ENCODE measurements at regions not wholly inside any gene's neighbourhood (a gene's known extent, or its start where the extent isn't known, plus 50 kb on each side); places are given as distances from the start of the nearest gene placed in this dataset.

DNA sequence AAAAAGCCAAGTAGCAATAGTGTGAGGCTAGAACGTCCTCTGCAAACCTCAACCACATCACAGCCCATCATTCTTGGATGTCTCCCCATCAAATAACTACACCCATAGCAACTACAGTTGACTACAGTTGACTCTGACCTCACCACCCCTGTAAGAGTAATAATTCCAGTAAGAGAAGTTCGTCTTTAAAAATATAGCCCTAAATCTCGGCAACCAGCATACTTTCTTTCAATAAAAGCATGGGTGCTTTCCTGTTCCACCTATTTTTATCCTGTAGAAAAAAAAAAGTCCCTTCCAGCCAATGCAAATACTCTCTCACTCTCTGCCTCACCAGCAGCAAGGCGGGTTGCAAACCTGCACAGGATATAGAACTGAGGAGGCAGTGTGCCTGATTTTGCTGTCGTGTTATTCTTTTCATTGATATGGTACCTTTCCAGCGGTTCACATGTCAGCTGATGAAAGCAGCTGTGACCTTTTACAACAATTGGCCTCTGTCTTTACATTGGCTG lies 187.5 kb upstream of the NFE2L3 start:
- peaks cover 20% of the 10 kb centered on the region for H3K27me3 ChIP-seq (ENCODE audit: control insufficient read depth, insufficient read depth, low read length)
- no peaks in the 10 kb centered on the region for H3K36me3 ChIP-seq (ENCODE audit: control insufficient read depth, insufficient read depth, low read length)
- no peak overlapping the region for H3K4me3 ChIP-seq (ENCODE audit: low read depth, low read length)
- TF ChIP-seq, protein P1, sequence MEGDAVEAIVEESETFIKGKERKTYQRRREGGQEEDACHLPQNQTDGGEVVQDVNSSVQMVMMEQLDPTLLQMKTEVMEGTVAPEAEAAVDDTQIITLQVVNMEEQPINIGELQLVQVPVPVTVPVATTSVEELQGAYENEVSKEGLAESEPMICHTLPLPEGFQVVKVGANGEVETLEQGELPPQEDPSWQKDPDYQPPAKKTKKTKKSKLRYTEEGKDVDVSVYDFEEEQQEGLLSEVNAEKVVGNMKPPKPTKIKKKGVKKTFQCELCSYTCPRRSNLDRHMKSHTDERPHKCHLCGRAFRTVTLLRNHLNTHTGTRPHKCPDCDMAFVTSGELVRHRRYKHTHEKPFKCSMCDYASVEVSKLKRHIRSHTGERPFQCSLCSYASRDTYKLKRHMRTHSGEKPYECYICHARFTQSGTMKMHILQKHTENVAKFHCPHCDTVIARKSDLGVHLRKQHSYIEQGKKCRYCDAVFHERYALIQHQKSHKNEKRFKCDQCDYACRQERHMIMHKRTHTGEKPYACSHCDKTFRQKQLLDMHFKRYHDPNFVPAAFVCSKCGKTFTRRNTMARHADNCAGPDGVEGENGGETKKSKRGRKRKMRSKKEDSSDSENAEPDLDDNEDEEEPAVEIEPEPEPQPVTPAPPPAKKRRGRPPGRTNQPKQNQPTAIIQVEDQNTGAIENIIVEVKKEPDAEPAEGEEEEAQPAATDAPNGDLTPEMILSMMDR (IDR thresholded peaks at IDR 0.05; ENCODE audit: insufficient read depth, low read length, poor library complexity, severe bottlenecking), result no peak
- no peak for DNase-seq (ENCODE audit: low read depth)

DNA sequence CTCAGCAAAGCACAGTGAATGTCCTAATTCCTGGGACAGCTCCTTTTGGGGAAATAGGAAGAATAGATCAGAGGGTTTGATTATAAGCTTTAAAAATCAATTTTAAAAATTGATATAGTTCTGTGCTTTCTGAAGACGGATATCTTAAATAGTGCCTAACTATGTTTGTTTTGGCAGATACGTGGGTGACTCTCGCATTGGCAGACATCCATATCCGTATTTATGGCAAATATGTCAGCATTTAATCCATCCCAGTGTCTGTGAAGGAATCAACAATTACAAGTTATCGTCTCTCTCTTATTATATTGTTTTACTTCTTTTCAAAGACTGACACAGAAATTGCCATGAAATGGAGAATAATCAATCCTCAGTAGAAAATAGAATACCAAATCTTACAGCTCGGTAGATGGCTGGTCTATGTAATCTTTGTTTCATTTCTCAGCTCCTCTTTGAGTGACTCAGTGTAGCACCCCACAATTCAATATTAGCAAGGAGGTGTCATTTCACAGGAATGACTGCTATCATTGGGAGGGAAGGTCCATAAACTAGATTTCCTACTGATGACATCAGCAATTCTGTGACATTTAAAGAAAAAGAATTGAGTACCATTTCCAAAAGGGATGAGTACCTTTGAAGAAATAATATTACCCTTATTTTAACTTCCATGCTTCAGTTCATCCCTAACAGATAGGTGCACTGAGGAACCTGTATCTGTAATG lies 186.4 kb upstream of the NFE2L3 start:
- DNase-seq (ENCODE audit: low read depth), result no peak
- Histone ChIP-seq H3K4me3 (ENCODE audit: low read depth, low read length) (no peak overlapping the region), H3K36me3 (ENCODE audit: control insufficient read depth, insufficient read depth, low read length) (no peaks in the 10 kb centered on the region), H3K27me3 (ENCODE audit: control insufficient read depth, insufficient read depth, low read length) (peaks cover 20% of the 10 kb centered on the region)
- TF ChIP-seq, protein P1 (IDR thresholded peaks at IDR 0.05; ENCODE audit: insufficient read depth, low read length, poor library complexity, severe bottlenecking), result no peak

DNA sequence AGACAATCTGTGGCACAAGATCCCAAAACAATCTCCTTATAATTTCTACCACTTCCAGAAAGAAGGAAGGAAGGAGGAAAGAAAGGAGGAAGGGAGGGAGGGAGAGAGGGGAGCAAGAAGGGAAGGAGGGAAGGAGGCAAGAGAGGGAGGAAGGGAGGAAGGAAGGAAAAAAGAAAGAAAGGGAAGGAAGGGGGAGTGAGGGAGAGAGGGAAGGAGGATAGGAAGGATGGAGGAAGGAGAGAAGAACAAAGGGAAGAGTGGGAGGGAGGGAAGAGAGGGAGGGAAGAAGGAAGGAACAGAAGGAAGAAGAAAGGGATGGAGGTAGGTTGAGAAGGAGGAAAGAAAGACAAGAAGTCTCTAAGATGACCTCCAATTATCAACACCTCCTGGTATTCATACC lies 185.5 kb upstream of the NFE2L3 start:
- peaks cover 20% of the 10 kb centered on the region for H3K27me3 ChIP-seq (ENCODE audit: control insufficient read depth, insufficient read depth, low read length)

DNA sequence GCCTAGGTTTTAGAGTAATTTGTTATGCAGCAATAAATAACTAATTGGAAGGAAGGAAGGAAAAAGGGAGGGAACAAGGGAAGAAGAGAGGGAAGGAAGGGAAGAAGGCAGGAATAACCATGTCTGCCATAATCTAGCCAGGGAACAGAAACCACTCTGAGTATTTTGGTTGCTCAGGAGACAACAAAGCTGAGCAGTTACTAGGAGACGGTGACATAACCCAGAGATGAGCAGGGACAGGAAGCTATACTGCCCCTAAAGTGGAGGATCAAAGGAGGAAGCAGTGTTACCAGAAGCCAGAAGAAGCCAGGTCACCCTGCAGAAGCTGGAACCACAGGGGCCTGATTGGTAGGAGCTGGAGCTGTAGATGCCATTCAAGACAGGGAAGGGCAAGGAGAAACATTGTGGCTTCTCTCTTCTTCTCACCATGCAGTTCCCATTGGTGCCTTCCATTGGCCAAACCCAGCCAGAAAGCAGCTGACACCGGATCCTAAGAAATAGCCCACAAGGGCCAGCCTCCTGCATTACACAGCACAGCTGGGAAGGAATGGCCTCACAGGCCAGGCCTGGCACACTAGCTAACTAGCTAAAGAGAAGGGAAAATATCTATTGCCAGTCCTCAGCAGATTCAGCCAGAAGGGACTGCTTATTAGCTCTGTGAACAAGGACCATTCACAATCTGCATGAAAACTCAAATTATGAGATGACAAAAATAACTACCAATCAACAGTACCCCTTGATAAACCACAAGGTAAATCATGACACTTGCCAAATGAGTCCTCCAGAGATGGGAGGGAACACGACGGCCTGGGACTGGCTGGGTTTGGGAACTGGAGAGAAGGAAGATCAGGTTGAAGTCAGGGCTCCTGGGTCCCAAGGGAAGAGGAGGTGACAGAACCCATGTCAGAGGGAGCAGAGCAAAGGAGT lies 184.5 kb upstream of the NFE2L3 start:
- Histone ChIP-seq H3K4me3 (ENCODE audit: low read depth, low read length) (no peak overlapping the region), H3K27me3 (ENCODE audit: control insufficient read depth, insufficient read depth, low read length) (peaks cover 18% of the 10 kb centered on the region)
- TF ChIP-seq, protein P1 (IDR thresholded peaks at IDR 0.05; ENCODE audit: insufficient read depth, low read length, poor library complexity, severe bottlenecking), result no peak

More for the DNA sequence above, 185.5 kb upstream of the NFE2L3 start:
- no peaks in the 10 kb centered on the region for H3K36me3 ChIP-seq (ENCODE audit: control insufficient read depth, insufficient read depth, low read length)
- TF ChIP-seq, protein P1 (IDR thresholded peaks at IDR 0.05; ENCODE audit: insufficient read depth, low read length, poor library complexity, severe bottlenecking), result no peak
- DNase-seq (ENCODE audit: low read depth), result no peak
- no peak overlapping the region for H3K4me3 ChIP-seq (ENCODE audit: low read depth, low read length)

DNA sequence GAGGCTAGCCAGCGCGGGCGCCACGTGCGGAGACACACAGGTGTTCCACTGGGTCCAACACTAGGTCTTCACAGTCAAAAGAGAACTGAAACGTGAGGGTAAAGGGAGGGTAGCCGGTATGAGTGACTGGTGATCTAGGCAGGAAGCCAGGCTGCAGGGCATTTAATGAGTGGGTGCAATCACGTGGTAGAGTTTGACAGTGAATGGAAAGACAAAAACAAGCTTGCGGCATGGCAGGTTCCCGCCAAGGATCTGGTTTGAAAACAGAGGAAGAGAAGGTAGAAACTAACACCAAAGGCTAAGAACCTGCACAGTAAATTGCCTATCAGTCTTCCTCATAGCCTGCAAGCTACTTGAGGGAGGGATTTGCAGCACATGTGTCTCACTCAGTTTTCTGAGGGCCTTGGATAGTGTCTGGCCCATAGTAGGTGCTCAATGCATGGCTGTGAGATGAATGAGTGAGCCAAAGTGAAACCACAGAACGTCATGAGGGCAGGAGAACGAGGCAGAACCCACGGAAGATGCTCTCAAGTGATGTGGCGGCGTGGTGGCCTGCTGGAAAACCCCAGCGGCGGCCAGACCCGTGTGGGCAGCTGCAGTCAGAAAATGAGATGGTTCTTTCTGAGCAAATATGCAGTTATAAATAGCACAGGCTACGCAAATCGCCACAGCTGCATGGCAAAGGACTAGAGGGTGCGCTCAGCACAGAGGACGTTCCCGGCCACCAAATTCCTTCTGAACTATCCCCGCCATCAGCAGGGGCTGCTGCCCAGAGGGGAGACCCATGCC lies 183.6 kb upstream of the NFE2L3 start:
- no peaks in the 10 kb centered on the region for H3K36me3 ChIP-seq (ENCODE audit: control insufficient read depth, insufficient read depth, low read length)
- no peak for DNase-seq (ENCODE audit: low read depth)
- TF ChIP-seq, protein P1 (IDR thresholded peaks at IDR 0.05; ENCODE audit: insufficient read depth, low read length, poor library complexity, severe bottlenecking), result no peak
- no peak overlapping the region for H3K4me3 ChIP-seq (ENCODE audit: low read depth, low read length)
- peaks cover 15% of the 10 kb centered on the region for H3K27me3 ChIP-seq (ENCODE audit: control insufficient read depth, insufficient read depth, low read length)

More for the DNA sequence above, 184.5 kb upstream of the NFE2L3 start:
- DNase-seq (ENCODE audit: low read depth), result no peak
- no peaks in the 10 kb centered on the region for H3K36me3 ChIP-seq (ENCODE audit: control insufficient read depth, insufficient read depth, low read length)
